ENCODE measurements at regions not wholly inside any gene's neighbourhood (a gene's known extent, or its start where the extent isn't known, plus 50 kb on each side); places are given as distances from the start of the nearest gene placed in this dataset.

- no peak for TF ChIP-seq CTCF (IDR thresholded peaks at IDR 0.05; ENCODE audit: control insufficient read depth, insufficient read depth, low read depth, low read length, missing control alignments)
- H3K4me3 ChIP-seq (ENCODE audit: control insufficient read depth, low read depth, low read length) = no peak overlapping the region
- no peak for DNase-seq (ENCODE audit: low read depth)
Observed at GRCh38 chr7:125046767-125047166, 117.1 kb upstream of the POT1 start.

- no peak for DNase-seq (ENCODE audit: low read depth)
- no peak for TF ChIP-seq CTCF (IDR thresholded peaks at IDR 0.05; ENCODE audit: control insufficient read depth, insufficient read depth, low read depth, low read length, missing control alignments)
- H3K4me3 ChIP-seq (ENCODE audit: control insufficient read depth, low read depth, low read length) = no peak overlapping the region
Observed at GRCh38 chr7:125033506-125033905, 103.9 kb upstream of the POT1 start.

- H3K4me3 ChIP-seq (ENCODE audit: control insufficient read depth, low read depth, low read length) = no peak overlapping the region
- no peak for DNase-seq (ENCODE audit: low read depth)
- TF ChIP-seq CTCF (IDR thresholded peaks at IDR 0.05; ENCODE audit: control insufficient read depth, insufficient read depth, low read depth, low read length, missing control alignments) = no peak
Observed at GRCh38 chr7:125032943-125033342, 103.3 kb upstream of the POT1 start.

- no peak for DNase-seq (ENCODE audit: low read depth)
- no peak overlapping the region for H3K4me3 ChIP-seq (ENCODE audit: control insufficient read depth, low read depth, low read length)
- no peak for TF ChIP-seq CTCF (IDR thresholded peaks at IDR 0.05; ENCODE audit: control insufficient read depth, insufficient read depth, low read depth, low read length, missing control alignments)
Observed at GRCh38 chr7:125030756-125031387, 101.2 kb upstream of the POT1 start.

- DNase-seq (ENCODE audit: low read depth) = no peak
- TF ChIP-seq CTCF (IDR thresholded peaks at IDR 0.05; ENCODE audit: control insufficient read depth, insufficient read depth, low read depth, low read length, missing control alignments) = no peak
- H3K4me3 ChIP-seq (ENCODE audit: control insufficient read depth, low read depth, low read length) = no peak overlapping the region
Observed at GRCh38 chr7:125025620-125026019, 96.0 kb upstream of the POT1 start.

- DNase-seq (ENCODE audit: low read depth) = no peak
- no peak for TF ChIP-seq CTCF (IDR thresholded peaks at IDR 0.05; ENCODE audit: control insufficient read depth, insufficient read depth, low read depth, low read length, missing control alignments)
- H3K4me3 ChIP-seq (ENCODE audit: control insufficient read depth, low read depth, low read length) = no peak overlapping the region
Observed at GRCh38 chr7:125020801-125021200, 91.2 kb upstream of the POT1 start.

GRCh38 chr7:125010540-125010939 is 80.9 kb upstream of the POT1 start:
- DNase-seq (ENCODE audit: low read depth) = no peak
- TF ChIP-seq CTCF (IDR thresholded peaks at IDR 0.05; ENCODE audit: control insufficient read depth, insufficient read depth, low read depth, low read length, missing control alignments) = no peak
- H3K4me3 ChIP-seq (ENCODE audit: control insufficient read depth, low read depth, low read length) = no peak overlapping the region

Measured in AG09309 (cell line).